ENCODE measurements at regions not wholly inside any gene's neighbourhood (a gene's known extent, or its start where the extent isn't known, plus 50 kb on each side); places are given as distances from the start of the nearest gene placed in this dataset.

DNA sequence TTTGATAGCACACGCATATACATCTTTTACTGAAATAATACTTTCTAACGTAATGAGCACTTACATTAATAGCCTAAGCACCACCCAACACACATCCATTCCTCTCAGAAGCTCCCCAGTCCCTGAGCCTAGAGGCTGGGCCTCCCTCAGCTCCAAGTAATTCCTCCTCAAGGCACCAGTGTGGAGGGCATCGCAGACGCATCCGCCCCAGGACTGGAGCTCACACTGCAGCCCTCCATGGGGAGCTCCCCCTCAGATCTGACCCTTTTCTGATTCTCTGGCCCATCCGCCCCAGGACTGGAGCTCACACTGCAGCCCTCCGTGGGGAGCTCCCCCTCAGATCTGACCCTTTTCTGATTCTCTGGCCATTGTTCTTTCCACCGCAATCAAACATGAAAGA is 60.4 kb upstream of the SNTG2 start:
- Mint-ChIP-seq H3K9me3 (peaks cover 2 to 7% of the 10 kb centered on the region in 2 experiments; a peak in 3 of 5 replicates), H3K4me1 (peaks cover 55 to 56% of the 10 kb centered on the region in 2 experiments), H3K36me3 (ENCODE audit: insufficient read depth in 1 of 3, low read depth in 3 of 3) (peaks cover 0 to under 1% (median 0%) of the 10 kb centered on the region in 3 experiments; a peak in 1 of 7 replicates), H3K4me3 (no peak overlapping the region), H3K27ac (no peak overlapping the region; a peak in 1 of 7 replicates), H3K27me3 (ENCODE audit: low read depth) (peaks cover 18% of the 10 kb centered on the region)
- no peak overlapping the region for H3T11ph ChIP-seq (ENCODE audit: low read length)
- no peak overlapping the region for H4K8ac ChIP-seq (replicated peaks; ENCODE audit: insufficient read length, low read depth, low read length)
- H3K23me2 ChIP-seq (ENCODE audit: insufficient read length, low read depth, low read length, poor library complexity, severe bottlenecking) = no peaks in the 10 kb centered on the region
- H3K9ac ChIP-seq (ENCODE audit: extremely low read depth, insufficient read length, low read length) = no peak overlapping the region
- peak; percentile 25 for DNase-seq
- H3K18ac ChIP-seq (ENCODE audit: insufficient read length, low read depth, low read length) = no peak overlapping the region
- no peak overlapping the region for H2AFZ ChIP-seq (ENCODE audit: low read length)
- no peak overlapping the region for H3K27ac ChIP-seq (ENCODE audit: insufficient read length, low read depth, low read length)
- no peaks in the 10 kb centered on the region for H4K20me1 ChIP-seq (ENCODE audit: control insufficient read depth, insufficient read depth, insufficient read length)
- no peak overlapping the region for H4K5ac ChIP-seq (ENCODE audit: insufficient read length, low read depth, low read length)
- peaks cover 6% of the 10 kb centered on the region; the same call in 1 of the 2 replicates for H3K4me1 ChIP-seq (ENCODE audit: insufficient read depth, low read length)
- H2BK12ac ChIP-seq (ENCODE audit: insufficient read length, low read depth, low read length) = no peak overlapping the region
- H2BK15ac ChIP-seq (ENCODE audit: low read depth, low read length) = no peak overlapping the region
- H2BK5ac ChIP-seq (ENCODE audit: insufficient read length, low read length) = no peak overlapping the region
- no peak overlapping the region for H4K91ac ChIP-seq (ENCODE audit: insufficient read length, low read depth, low read length)
- H3K79me2 ChIP-seq (ENCODE audit: insufficient read depth, low read length) = no peaks in the 10 kb centered on the region
- H2BK120ac ChIP-seq (ENCODE audit: low read depth, low read length, poor library complexity, severe bottlenecking) = no peak overlapping the region
- H3K27me3 ChIP-seq (ENCODE audit: insufficient read depth, low read length) = no peaks in the 10 kb centered on the region
- H3K56ac ChIP-seq (ENCODE audit: insufficient read length, low read depth, low read length) = no peak overlapping the region
- no peak overlapping the region for H3K4ac ChIP-seq (ENCODE audit: low read depth, low read length)
- no peaks in the 10 kb centered on the region for H3K9me3 ChIP-seq (ENCODE audit: control insufficient read depth, low read depth, low read length)
- no peak overlapping the region for H2AK5ac ChIP-seq (ENCODE audit: insufficient read length, low read length)
- no peak overlapping the region for H2BK20ac ChIP-seq (ENCODE audit: low read depth, low read length, poor library complexity, severe bottlenecking)
- TF ChIP-seq, protein P1, sequence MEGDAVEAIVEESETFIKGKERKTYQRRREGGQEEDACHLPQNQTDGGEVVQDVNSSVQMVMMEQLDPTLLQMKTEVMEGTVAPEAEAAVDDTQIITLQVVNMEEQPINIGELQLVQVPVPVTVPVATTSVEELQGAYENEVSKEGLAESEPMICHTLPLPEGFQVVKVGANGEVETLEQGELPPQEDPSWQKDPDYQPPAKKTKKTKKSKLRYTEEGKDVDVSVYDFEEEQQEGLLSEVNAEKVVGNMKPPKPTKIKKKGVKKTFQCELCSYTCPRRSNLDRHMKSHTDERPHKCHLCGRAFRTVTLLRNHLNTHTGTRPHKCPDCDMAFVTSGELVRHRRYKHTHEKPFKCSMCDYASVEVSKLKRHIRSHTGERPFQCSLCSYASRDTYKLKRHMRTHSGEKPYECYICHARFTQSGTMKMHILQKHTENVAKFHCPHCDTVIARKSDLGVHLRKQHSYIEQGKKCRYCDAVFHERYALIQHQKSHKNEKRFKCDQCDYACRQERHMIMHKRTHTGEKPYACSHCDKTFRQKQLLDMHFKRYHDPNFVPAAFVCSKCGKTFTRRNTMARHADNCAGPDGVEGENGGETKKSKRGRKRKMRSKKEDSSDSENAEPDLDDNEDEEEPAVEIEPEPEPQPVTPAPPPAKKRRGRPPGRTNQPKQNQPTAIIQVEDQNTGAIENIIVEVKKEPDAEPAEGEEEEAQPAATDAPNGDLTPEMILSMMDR (conservative IDR thresholded peaks at IDR 0.05) = no peak
- WGBS (ENCODE audit: extremely low coverage, insufficient read length, low lambda C conversion rate) = no CpG with 5 or more reads among the region's 8 CpGs
- H3K4me2 ChIP-seq (ENCODE audit: insufficient read depth, insufficient read length, low read length) = no peak overlapping the region
- no peaks in the 10 kb centered on the region for H3K79me1 ChIP-seq (ENCODE audit: insufficient read depth, low read depth, low read length, poor library complexity, severe bottlenecking)
- no peak overlapping the region for H3K23ac ChIP-seq (ENCODE audit: insufficient read length, low read depth, low read length)
- H3K14ac ChIP-seq (ENCODE audit: insufficient read depth, low read length) = no peak overlapping the region

All from H9 (cell line).